ENCODE measurements at regions not wholly inside any gene's neighbourhood (a gene's known extent, or its start where the extent isn't known, plus 50 kb on each side); places are given as distances from the start of the nearest gene placed in this dataset.

DNA sequence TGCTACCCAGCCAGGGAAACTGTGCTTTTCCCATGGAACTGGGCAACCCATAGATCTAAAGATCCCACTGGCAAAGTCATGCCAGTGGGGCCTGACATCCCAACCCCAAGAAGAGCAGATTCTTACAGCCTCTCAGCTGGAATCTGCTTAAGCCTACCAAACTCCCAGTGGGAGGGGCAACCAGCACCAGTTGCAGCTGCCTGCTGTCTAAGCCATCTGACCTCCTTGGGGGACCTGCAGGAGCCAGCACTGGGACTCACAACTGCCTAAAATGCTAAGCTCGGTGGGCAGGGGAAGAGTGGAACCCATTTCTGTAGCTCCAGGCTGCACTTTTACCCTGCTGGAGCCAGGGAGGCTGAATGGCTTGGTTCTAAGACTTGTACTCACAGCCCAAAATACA lies 770.7 kb upstream of the SLC8A1 start:
- TF ChIP-seq CTCF (IDR thresholded peaks at IDR 0.05), result no peak
- no peak for TF ChIP-seq POLR2A (IDR thresholded peaks at IDR 0.05)

Data from esophagus squamous epithelium (tissue), 4 donors.